GM12864 (cell line): ENCODE measurements at regions not wholly inside any gene's neighbourhood (a gene's known extent, or its start where the extent isn't known, plus 50 kb on each side); places are given as distances from the start of the nearest gene placed in this dataset.

Experiments used
- DNase-seq: peaks from one replicate; pipeline ENCODE4 v3.0.0-alpha.2; 2011; ENCODE audit warnings: low read depth
- H3K4me3 ChIP-seq: 2 replicates; pipeline ENCODE4 v1.5.1; 2011; ENCODE audit warnings: mild to moderate bottlenecking, low read depth, low read length, control low read depth
- TF ChIP-seq, protein P1 (sequence below): IDR thresholded peaks from 2 replicates; pipeline ENCODE4 v1.5.1; 2011; ENCODE audit warnings: low read depth, mild to moderate bottlenecking, moderate library complexity, low read length, control low read depth, inconsistent platforms; ENCODE audit errors: missing control alignments

DNA sequence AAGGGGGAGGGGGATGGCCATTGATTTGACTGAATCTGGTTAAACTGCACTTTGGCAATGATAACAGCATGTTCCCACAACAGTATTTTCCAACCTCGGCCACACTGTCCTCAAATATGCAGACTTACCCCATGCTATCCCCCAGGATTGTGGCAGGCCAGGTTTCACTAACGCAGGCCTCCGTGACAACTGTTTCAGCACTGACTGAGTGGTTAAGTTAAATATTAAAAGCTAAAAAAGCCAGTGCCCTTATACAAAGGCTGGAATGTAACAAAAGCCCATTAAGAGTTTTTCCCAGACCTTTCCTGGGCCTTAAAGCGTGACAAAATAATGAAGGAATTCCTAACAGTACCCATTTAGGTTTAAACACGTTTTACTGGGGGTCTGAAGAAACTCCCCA is 202.9 kb downstream of the USP25 start:
- TF ChIP-seq, protein P1, sequence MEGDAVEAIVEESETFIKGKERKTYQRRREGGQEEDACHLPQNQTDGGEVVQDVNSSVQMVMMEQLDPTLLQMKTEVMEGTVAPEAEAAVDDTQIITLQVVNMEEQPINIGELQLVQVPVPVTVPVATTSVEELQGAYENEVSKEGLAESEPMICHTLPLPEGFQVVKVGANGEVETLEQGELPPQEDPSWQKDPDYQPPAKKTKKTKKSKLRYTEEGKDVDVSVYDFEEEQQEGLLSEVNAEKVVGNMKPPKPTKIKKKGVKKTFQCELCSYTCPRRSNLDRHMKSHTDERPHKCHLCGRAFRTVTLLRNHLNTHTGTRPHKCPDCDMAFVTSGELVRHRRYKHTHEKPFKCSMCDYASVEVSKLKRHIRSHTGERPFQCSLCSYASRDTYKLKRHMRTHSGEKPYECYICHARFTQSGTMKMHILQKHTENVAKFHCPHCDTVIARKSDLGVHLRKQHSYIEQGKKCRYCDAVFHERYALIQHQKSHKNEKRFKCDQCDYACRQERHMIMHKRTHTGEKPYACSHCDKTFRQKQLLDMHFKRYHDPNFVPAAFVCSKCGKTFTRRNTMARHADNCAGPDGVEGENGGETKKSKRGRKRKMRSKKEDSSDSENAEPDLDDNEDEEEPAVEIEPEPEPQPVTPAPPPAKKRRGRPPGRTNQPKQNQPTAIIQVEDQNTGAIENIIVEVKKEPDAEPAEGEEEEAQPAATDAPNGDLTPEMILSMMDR = no peak
- no peak for DNase-seq
- no peak overlapping the region for H3K4me3 ChIP-seq

DNA sequence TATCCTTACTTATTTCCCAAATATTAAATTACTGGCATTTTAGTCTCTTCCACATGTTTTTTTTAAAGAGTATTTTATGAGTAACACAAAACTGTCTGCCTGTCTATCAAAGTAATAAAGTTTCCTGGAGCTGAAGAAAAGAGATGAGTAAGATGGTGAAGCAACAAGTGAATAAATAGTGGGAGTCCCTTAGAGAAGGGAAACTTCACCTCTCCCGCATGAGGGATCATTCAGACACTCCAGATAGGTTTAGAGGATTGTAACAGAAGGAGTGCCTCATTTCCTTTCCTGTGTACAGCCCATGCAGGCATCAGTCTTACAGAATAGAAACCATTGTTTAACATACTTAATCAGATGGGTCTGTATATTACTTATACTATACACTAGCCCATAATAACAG is 205.7 kb downstream of the USP25 start:
- no peak for DNase-seq
- TF ChIP-seq, protein P1 = no peak
- no peak overlapping the region for H3K4me3 ChIP-seq

DNA sequence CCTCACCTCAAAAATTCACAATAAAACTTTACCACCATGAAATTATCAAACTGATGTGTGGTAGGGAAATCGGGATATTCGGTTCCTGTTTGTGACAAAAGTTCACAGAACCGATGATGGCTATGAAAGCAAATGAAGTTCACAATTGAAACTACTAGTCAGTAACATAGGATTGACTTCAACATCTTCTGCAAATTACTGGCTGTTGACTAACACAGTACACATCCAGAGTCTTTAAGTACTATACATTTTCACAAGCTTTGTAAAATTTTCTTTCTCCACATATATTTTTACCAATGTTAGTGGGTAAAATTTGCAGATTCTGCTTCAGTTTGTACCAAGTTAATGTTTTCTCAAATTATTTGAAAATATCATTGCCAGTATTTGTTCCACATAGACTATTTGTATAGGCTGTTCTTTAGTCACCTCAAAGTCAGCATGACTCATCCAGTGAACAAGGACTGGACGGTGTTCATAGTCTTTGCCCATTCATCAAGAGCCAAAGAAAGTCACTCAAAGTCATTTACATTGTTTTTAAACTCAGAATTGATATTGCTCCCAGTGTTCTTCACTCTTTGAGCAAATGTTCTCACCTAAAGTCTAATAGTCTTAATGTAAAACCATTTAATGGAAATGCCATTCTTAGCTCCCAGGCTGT is 213.4 kb downstream of the USP25 start:
- H3K4me3 ChIP-seq = no peak overlapping the region
- TF ChIP-seq, protein P1 = no peak
- DNase-seq = no peak

DNA sequence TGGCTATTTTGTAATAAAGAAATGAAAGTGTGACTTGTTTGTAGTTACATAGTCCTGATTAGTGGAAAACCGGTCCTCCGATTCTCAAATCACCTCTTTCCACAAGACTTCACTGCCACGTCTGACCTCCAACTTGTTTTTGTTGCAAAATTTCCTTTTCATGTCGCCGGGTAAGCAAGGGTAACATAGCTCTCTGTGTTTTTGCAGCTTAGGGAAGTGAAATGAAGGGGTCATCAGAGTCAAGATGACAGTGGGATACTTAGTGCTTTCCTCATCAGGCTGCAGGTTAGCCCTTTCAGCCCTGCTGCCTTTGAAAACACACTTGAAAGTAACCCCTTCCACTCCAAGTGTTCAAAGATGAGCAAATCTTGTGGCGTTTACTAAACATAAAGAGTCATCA is 217.9 kb downstream of the USP25 start:
- no peak for DNase-seq
- TF ChIP-seq, protein P1 = no peak
- H3K4me3 ChIP-seq = no peak overlapping the region

DNA sequence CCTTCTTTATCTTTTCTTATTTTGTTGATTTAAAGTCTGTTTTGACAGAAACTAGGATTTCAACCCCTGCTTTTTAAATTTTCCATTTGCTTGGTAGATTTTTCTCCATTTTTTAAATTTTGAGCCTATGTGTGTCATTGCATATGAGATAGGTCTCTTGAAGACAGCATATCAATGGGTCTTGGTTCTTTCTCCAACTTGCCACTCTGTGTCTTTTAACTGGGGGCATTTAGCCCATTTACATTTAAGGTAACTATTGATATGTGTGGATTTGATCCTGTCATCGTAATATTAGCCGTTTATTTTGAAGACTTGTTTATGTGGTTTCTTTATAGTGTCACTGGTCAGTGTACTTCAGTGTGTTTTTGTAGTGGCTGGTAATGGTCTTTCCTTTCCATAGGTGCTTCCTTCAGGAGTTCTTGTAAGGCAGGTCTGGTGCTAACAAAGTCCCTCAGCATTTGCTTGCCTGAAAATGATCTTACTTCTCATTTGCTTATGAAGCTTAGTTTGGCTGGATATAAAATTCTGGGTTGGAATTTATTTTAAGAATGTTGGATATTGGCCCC is 223.9 kb downstream of the USP25 start:
- no peak overlapping the region for H3K4me3 ChIP-seq
- DNase-seq = no peak
- TF ChIP-seq, protein P1 = no peak

DNA sequence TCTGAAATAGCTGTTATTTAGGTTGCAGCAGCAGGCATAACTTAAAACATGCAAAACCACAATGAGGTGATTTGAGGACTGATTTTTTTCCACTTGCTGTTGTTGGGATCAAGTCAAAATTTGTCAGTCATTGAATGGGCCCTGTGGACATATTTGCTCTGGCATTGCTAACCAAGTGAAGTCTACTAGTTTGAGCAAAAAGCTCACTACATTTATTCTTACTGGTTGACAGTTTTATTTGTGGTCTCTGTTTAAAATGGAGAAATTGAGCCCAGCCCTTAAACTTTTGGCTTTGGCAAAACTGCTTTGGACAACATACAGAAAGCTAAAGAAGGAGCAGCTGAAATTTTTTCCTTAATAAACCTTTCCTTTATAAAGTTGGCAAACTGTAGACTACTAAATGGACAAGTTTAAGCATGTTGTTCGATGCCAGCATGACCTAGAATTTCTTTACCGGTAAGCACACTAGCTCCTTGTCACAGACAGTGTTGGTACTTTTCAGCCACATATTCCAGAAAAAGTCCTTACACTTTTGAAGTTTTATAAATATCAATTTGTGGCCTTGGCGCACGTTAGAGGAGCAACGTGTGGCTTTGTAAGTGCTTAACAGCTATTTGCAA is 234.6 kb downstream of the USP25 start:
- DNase-seq = no peak
- no peak overlapping the region for H3K4me3 ChIP-seq
- TF ChIP-seq, protein P1 = no peak
